Rectal smooth muscle tissue (tissue), 1 donor: ENCODE measurements at regions not wholly inside any gene's neighbourhood (a gene's known extent, or its start where the extent isn't known, plus 50 kb on each side); places are given as distances from the start of the nearest gene placed in this dataset.

Source experiments
- H3K27ac ChIP-seq: one replicate; pipeline ENCODE4 v1.7.0; 2013; ENCODE audit warnings: low read depth, low read length, inconsistent platforms
- H3K27me3 ChIP-seq: one replicate; pipeline ENCODE4 v1.7.0; 2013; ENCODE audit warnings: low read length; ENCODE audit not compliant: control insufficient read depth, insufficient read depth
- H3K36me3 ChIP-seq: one replicate; pipeline ENCODE4 v1.7.0; 2013; ENCODE audit warnings: low read length; ENCODE audit not compliant: control insufficient read depth, insufficient read depth
- H3K4me1 ChIP-seq: one replicate; pipeline ENCODE4 v1.7.0; 2013; ENCODE audit warnings: low read length; ENCODE audit not compliant: control insufficient read depth, insufficient read depth
- H3K4me3 ChIP-seq: one replicate; pipeline ENCODE4 v1.7.0; 2013; ENCODE audit warnings: low read length
- H3K9ac ChIP-seq: one replicate; pipeline ENCODE4 v1.7.0; 2013; ENCODE audit warnings: low read length

DNA sequence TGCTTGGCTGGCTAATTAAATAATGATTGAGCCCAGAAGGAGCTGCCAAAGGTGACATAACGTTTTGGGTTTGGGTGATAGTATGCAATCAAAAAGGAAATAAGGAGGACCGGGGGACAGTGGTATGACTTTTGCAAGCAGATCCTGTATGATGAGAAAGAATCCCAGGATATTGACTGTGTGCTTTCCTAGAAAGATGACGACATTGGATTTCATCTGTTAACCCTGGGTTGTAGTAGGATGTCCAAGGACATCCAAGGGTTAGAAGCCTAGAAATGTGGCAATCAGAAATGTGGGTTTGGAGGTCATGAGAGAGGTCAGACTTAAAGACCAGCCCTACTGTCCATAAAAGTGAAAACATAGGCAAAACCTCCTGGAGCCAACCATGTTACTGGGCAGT is 50.3 kb upstream of the HMHB1 start:
- Histone ChIP-seq H3K27me3 (no peaks in the 10 kb centered on the region), H3K27ac (no peak overlapping the region), H3K9ac (no peak overlapping the region), H3K36me3 (no peaks in the 10 kb centered on the region), H3K4me1 (peaks cover 3% of the 10 kb centered on the region), H3K4me3 (no peak overlapping the region)

DNA sequence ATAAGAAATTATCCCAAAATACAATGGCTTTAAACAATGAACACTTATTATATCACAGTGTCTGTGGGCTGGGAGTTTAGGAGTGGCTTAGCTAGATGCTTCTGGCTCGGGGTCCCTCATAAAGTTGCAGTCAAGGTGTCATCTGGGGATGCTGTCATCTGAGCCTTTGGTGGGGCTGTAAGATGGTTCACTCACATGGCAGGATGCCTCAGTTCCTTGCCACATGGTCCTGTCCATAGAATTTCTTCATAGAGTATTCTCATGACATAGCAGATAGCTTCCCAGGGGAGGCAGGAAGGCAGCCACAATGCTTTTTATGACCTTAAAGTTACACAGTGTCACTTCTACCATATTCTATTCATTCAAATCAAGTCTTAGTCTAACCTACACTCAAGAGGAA is 51.2 kb upstream of the HMHB1 start:
- no peaks in the 10 kb centered on the region for H3K27me3 ChIP-seq
- no peak overlapping the region for H3K9ac ChIP-seq
- no peak overlapping the region for H3K27ac ChIP-seq
- no peaks in the 10 kb centered on the region for H3K36me3 ChIP-seq
- H3K4me3 ChIP-seq: no peak overlapping the region
- H3K4me1 ChIP-seq: peaks cover 3% of the 10 kb centered on the region

DNA sequence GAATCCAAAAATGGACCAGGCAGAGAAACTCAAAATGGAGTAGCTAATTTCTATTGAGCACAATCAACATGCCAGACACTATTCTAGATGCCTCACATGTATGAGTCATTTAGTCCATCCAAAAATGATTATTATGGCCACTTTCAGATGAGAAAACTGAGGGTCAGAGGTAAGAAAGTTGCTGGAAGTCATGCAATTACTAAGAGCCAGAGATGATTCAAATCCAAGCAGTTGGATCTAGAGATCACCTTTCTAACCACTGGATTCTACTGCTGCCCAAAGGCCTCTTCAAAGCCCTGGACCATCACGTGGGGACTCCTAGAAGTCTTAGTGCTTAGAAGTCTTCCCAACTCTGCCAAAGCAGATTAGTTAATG is 51.8 kb upstream of the HMHB1 start:
- Histone ChIP-seq H3K9ac (no peak overlapping the region), H3K4me3 (no peak overlapping the region), H3K27me3 (no peaks in the 10 kb centered on the region), H3K36me3 (no peaks in the 10 kb centered on the region), H3K4me1 (peaks cover 3% of the 10 kb centered on the region), H3K27ac (no peak overlapping the region)

DNA sequence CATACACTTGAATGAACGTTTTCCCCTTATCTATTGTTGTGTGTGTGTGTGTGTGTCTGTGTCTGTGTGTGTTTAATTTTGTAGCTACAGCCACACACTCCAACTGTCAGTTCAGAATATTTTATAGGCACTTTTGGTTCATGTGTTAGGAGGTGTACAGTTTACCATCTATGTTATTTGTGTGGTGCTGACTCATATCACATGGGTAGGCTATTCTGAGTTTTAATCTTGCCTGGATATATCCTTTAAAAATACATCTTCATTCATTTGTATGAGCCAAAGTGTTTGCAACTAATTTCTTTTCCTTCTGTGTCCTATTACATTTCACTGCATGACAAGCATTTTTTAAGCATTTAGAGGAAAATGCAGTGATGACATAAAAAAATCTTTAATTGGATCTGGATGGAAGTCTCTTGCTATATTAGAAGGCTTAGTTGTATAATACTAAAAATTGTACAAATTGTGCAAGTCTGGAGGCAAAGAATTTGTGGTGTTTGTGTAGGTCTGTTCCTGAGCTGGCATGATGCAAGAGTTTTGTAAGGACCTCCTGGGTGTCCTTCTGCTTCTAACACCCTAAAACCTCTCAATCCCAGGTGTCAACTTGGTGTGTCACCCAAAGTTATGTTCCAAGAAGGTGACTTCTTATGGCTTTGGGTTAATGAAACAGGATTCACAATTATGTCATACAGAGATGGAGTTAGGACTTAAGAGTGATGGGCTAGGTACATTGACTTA is 52.4 kb upstream of the HMHB1 start:
- Histone ChIP-seq H3K27me3 (no peaks in the 10 kb centered on the region), H3K27ac (no peak overlapping the region), H3K9ac (no peak overlapping the region)

DNA sequence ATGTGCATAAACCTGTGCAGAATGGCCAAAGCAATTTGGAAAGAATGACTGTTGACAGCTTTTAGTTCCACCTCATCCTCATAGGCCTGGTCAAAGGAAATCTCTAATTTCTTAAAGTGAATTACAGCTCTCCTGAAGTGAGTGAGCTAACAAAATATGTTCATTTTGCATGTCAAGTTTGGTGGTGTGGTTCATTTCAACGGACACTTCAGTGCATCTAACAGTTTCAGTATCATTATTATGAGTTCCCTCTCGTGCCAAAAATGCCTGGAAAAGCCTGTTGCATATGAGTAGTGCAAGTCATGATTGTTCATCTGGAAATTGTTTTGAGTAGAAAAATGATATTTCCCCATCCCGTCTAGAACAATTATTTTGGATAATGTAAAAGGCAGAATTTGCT is 53.2 kb upstream of the HMHB1 start:
- no peaks in the 10 kb centered on the region for H3K27me3 ChIP-seq
- peaks cover 3% of the 10 kb centered on the region for H3K4me1 ChIP-seq
- H3K36me3 ChIP-seq: no peaks in the 10 kb centered on the region
- H3K27ac ChIP-seq: no peak overlapping the region
- no peak overlapping the region for H3K4me3 ChIP-seq
- H3K9ac ChIP-seq: no peak overlapping the region

More for the DNA sequence above, 52.4 kb upstream of the HMHB1 start:
- Histone ChIP-seq H3K4me1 (peaks cover 3% of the 10 kb centered on the region), H3K36me3 (no peaks in the 10 kb centered on the region), H3K4me3 (no peak overlapping the region)

DNA sequence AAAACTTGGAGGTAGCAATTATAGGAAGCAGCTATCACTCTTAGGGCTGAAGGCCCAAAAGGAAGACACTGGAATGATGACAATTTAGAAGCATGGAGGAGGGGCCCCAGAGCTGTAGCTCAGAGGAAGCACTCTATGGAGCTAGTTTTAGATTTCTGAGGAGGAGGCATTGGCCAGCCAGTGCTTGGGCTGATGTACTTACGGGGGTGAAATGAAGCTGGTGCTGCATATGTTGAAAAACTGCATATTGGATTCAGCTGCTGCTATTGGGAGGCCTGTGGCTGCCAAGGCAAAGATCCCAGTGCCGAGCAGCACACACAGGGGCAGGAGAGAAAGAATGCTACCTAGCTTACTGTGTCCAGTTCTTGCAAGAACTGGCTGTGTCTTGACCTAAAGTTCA is 53.9 kb upstream of the HMHB1 start:
- H3K9ac ChIP-seq: no peak overlapping the region
- no peak overlapping the region for H3K4me3 ChIP-seq
- H3K27ac ChIP-seq: no peak overlapping the region
- peaks cover 3% of the 10 kb centered on the region for H3K4me1 ChIP-seq
- no peaks in the 10 kb centered on the region for H3K27me3 ChIP-seq
- H3K36me3 ChIP-seq: no peaks in the 10 kb centered on the region

DNA sequence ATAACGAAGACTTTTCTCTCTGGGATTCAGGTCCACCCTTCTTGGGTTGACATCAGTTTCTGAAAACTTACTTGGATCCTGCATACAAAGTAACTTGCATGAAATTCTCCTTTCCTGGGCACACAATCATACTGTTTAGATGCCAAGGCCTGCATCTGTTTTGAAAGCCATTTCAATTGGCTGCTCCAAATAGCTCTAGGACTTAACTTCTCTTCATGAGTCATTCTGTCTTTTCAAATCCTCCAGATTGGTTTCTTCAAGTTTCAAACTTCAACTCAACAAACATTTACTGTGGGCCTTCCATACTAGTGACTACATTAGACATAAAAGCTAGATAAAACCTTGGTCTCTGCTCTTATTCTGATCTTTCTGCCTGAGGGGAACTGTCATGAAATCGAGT is 54.8 kb upstream of the HMHB1 start:
- H3K4me3 ChIP-seq: no peak overlapping the region
- H3K36me3 ChIP-seq: no peaks in the 10 kb centered on the region
- H3K4me1 ChIP-seq: peaks cover 3% of the 10 kb centered on the region
- no peaks in the 10 kb centered on the region for H3K27me3 ChIP-seq
- no peak overlapping the region for H3K9ac ChIP-seq
- no peak overlapping the region for H3K27ac ChIP-seq

DNA sequence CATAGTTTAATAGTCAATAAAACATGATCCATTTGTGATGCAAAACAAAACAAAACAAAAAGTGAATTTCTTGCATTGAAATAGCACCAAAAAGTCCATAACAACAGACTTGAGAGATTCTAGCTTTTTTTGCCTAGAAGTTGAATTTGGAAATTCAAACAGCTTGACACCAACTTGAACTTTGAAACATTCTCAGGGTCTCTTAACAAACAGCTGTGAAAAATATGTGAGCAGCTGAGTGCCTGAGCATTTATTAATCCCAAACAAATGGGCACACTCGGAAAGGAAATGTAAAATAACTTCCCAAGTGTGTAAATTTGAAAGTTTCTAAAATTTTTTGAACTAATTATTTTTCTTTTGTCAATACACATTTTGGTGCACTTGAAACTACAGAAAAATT is 56.0 kb upstream of the HMHB1 start:
- Histone ChIP-seq H3K4me1 (peaks cover 3% of the 10 kb centered on the region), H3K27me3 (no peaks in the 10 kb centered on the region), H3K27ac (no peak overlapping the region), H3K9ac (no peak overlapping the region), H3K4me3 (no peak overlapping the region), H3K36me3 (no peaks in the 10 kb centered on the region)

DNA sequence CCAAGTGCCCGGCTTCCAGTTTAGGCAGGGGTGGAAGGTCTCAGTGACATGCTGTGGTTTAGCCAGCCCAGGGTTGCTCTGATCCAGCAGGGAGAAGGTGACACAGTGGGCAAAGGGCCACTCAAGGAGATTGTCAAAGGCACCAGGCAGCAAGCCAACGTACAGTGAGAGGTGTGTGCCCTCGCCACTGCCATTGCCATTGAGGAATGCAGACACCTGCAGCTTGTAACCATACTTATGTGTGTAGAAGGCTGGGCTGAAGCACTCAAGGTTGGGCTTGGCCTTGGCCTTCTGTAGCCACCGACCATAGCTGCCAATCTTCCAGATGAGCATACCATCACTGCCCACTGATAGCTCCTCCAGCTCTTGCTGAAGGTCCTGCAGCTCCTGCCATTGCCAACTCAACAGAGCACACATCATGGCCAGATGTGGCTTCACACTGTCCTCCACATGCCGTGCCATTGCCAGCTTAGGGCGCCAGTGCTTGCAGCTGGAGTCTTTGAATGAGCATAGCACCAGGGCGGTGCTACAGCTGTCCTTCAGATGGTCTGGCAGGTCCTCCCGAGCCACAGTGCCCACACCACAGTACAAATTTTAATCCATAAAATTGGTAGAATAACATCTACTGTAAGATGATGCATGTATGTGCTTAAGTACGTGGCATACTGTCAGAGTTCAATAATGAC is 59.7 kb upstream of the HMHB1 start:
- no peaks in the 10 kb centered on the region for H3K36me3 ChIP-seq
- H3K27ac ChIP-seq: no peak overlapping the region

DNA sequence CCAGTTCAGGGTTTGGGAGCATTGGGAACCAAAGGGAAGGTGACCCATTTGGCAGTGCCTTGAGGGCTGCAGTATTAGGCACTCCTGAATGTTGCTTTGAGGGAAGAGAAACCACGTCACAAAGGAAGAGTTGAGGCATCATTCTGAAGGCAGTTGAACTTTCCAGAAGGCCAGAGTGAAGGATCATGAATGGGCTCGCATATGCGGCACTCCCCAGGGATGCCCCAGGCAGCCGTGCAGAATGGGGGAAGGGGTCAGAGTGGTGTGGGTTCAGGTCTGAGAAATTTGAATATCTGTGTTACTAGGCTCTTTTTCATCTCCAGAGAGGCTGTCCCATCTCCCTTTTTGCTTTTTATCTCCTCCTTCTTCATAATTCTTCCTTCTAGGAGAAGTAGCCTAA is 60.6 kb upstream of the HMHB1 start:
- no peaks in the 10 kb centered on the region for H3K27me3 ChIP-seq
- H3K4me1 ChIP-seq: no peaks in the 10 kb centered on the region
- H3K4me3 ChIP-seq: no peak overlapping the region
- no peak overlapping the region for H3K27ac ChIP-seq
- H3K9ac ChIP-seq: no peak overlapping the region
- no peaks in the 10 kb centered on the region for H3K36me3 ChIP-seq

More for the DNA sequence above, 59.7 kb upstream of the HMHB1 start:
- Histone ChIP-seq H3K4me3 (no peak overlapping the region), H3K9ac (no peak overlapping the region), H3K4me1 (no peaks in the 10 kb centered on the region), H3K27me3 (no peaks in the 10 kb centered on the region)

DNA sequence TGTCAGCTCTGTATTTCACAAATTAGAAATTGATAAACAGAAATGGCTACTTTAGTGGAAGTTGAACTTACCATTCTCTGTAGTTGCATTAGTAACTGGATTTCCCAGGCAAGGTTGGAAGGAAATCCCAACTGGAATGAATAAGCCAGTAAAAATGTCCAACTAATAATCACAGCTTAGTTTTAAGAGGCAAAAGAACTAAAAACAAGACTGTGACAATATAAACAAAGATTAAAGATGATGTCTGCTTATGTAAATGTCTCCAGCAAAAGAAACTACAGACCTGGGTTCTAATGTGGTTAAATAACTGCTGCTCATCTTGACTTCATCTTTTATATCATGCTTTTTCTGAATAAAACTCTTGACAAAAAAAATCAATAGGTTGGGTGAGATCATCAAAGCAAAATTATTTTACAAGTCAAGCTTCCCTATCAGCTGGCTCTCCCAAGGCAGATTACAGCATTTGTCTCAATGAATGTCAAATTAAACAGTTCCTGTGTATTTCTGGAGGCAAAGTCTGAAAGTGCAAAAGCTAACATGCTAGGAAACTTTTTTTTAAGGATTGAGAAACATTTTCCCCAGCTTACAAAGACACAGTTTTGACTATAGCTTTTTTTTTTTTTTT is 62.3 kb upstream of the HMHB1 start:
- Histone ChIP-seq H3K9ac (no peak overlapping the region), H3K4me1 (no peaks in the 10 kb centered on the region), H3K27ac (no peak overlapping the region), H3K27me3 (no peaks in the 10 kb centered on the region), H3K4me3 (no peak overlapping the region), H3K36me3 (no peaks in the 10 kb centered on the region)

DNA sequence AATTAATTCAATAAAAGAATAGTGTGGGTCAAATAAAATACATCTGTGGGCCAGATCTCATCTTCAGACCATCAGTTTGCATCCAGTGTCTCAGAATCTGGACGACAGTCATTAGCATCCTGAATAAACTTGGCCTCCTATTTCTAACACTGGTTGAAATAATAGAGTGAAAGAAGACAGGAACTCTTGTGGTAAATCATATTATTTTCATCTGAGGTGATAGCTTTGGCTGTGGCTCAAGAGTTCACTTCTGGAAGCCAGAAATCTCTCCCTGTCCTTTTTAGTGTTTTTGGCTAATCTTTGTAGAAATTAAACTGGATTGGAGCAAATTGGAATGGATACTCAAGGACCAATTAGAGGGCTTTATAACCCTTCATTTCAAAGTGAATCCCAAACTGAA is 63.4 kb upstream of the HMHB1 start:
- Histone ChIP-seq H3K36me3 (no peaks in the 10 kb centered on the region), H3K27me3 (no peaks in the 10 kb centered on the region), H3K27ac (no peak overlapping the region), H3K4me1 (no peaks in the 10 kb centered on the region), H3K4me3 (no peak overlapping the region), H3K9ac (no peak overlapping the region)

DNA sequence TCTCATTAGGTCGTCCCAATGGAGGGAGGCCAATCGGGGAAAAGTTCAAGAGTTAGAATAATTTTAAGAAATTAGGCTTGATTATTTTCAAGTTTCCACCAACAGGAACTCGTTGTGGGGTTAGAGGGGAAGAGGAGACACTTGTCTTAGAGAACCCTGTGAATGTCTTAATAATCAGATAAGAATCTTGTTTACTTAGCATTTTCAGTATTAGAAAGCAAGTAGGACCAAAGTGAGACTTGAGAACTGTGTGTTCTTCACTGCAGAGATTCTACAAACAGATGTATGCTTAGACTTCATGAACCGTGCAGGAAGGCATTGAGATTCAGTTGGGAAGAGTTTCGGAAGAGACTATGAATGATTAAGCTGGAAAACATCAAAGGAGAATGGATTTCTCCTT is 69.0 kb upstream of the HMHB1 start:
- no peaks in the 10 kb centered on the region for H3K36me3 ChIP-seq
- no peak overlapping the region for H3K27ac ChIP-seq
- no peak overlapping the region for H3K9ac ChIP-seq
- H3K27me3 ChIP-seq: no peaks in the 10 kb centered on the region
- no peaks in the 10 kb centered on the region for H3K4me1 ChIP-seq
- H3K4me3 ChIP-seq: no peak overlapping the region
